ENCODE measurements at regions not wholly inside any gene's neighbourhood (a gene's known extent, or its start where the extent isn't known, plus 50 kb on each side); places are given as distances from the start of the nearest gene placed in this dataset.
"Not testable (repeated sequence)": the region's sequence is repeated elsewhere in the genome, so short reads cannot be mapped to it uniquely, and the experiment has no call there.

DNA sequence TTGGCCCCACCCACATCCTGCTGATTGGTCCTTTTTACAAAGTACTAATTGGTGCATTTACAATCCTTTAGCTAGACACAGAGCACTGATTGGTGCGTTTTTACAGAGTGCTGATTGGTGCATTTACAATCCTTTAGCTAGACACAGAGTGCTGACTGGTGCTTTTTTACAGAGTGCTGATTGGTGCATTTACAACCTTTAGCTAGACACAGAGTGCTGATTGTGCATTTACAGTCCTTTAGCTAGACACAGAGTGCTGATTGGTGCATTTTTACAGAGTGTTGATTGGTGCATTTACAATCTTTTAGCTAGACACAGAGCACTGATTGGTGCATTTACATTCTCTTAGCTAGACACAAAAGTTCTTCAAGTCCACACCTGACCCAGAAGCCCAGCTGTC is 144.2 kb upstream of the XIRP2 start:
- not testable (repeated sequence) for DNase-seq (ENCODE audit: extremely low read depth, low read depth, low spot score)

DNA sequence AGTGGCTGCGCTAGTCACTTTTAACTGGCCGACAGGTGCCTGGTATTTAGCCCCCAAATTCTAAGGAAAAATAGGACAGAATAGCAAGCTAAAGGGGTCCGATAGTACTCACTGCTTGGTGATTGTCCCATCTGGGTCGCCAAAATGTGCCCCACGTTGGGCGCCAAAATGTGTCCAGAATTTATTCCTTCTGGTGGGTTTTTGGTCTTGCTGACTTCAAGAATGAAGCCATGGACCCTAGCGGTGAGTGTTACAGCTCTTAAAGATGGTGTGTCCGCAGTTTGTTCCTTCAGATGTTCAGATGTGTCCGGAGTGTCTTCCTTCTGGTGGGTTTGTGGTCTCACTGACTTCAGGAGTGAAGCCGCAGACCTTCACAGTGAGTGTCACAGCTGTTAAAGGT is 144.8 kb upstream of the XIRP2 start:
- not testable (repeated sequence) for DNase-seq (ENCODE audit: extremely low read depth, low read depth, low spot score)

DNA sequence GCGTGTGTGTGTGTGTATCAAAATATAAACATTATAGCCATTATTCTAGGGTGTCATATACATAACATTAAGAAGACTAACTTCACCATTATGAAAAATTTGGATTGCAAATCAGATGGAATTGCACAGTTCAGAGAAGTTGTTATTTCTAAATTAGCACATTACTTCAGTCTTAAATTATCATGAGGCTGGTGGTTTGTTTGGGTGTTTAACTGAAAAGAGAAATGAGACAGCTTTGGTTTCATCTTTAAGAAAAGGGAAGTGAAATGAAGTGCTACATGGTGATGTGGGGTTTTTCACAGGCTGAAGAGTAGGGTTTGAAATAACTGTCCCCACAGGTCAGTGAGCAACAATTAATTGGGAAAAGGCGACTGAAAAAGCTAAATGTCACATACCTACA is 161.2 kb upstream of the XIRP2 start:
- no peak for DNase-seq (ENCODE audit: extremely low read depth, low read depth, low spot score)

DNA sequence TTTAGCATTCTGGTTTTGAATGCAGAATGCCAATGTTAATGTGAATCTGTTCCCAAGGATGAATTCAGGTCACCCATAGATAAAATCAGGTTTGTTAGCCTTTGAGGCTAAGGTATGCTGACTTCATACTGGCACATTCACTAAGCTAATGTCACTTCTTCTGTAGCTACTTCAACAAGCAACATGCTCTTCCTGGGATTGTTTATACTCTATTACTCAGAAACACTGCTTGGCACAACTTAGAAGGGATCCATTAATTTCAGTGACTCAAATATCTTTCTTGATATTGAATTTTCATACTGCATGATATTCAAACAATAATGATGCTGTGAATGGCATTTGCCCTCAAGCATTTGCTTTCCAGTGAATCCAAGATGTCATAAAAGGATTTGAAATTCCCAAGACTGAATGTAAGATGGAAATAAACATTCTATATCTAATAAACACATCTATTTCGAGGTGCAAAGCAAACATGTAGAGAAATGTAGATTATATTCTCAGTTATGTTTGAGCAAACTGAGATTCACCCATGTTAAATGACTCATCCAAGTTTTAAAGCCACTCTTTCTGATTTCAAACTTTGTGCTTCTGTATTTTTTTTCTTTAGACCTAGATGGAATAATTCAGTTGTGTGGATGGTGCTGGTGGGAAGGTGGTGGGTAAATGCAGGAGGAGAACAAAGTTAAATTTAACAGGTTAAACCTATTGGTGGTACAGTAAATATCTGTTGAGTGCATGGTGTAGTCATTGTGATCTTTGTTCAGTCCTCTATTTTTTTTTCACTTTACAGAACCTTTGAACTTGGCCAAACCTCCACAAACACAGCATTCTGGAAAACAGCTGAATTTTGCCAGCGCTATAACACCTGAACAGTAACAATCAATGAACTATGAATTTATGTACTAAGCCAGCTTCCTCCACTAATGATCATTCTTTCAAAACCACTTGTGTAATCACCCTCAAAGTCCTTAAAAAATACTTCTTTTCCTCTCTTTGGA is 162.1 kb upstream of the XIRP2 start:
- no peak for DNase-seq (ENCODE audit: extremely low read depth, low read depth, low spot score)

DNA sequence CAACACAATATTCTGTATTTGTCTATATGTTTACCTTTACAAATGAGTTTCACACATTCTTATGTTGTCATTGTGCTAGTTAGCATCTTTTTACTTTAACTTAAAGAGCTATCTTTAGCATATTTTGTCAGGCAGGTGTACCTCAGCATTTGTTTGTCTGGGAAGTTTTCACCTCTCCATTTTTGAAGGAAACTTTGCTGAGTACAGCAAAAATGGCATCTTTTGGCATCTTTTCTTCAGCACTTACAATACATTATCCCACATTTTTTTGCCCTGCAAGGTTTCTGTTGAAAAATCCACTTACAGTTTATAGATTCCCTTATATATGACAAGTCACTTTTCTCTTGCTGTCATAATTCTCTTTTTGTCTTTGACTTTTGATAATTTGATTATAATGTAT is 171.3 kb upstream of the XIRP2 start:
- no peak for DNase-seq (ENCODE audit: extremely low read depth, low read depth, low spot score)

DNA sequence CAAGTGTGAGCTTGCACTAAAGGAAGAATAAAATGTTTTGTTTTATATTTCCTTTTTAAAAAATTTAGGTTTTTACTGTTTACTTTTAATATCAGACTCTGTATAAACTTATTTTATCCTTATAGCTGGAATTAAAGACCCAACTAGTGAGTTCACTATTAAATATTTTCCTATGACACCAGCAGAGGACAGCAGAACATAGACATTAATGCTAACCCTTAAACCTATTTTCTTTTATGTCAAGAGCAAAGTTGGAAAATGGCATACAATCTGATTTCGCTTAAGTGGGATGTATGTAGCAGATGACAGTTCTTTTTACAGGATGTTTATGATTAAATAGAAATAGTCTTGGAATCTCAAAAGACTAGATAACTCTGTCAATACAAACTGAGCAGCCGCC is 188.2 kb upstream of the XIRP2 start:
- no peak for DNase-seq (ENCODE audit: extremely low read depth, low read depth, low spot score)

DNA sequence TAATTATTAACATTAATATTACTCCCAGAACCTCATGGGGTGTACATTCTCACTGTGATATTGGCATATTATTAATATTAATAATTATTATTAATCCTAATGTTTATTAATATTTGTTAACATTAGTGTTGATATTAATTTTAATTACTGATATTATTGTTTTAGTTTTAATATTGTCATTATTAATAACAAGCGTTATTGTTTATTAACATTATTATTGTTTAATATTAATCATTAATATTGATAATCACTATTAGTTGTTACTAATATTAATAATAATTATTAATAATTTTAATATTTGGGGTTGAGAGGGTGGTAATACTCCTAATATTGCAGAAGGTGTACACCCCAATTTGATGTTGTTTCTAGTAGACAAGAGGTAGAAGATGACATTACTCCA is 193.1 kb upstream of the XIRP2 start:
- no peak for DNase-seq (ENCODE audit: extremely low read depth, low read depth, low spot score)

DNA sequence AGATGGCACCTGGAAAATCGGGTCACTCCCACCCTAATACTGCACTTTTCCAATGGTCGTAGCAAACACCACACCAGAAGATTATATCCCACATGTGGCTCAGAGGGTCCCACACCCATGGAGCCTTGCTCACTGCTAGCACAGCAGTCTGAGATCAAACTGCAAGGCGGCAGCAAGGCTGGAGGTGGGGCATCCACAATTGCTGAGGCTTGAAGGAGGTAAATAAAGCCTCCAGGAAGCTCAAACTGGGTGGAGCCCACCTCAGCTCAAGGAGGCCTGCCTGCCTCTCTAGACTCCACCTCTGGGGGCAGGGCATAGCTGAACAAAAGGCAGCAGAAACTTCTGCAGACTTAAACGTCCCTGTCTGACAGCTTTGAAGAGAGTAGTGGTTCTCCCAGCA is 192.0 kb upstream of the SCN7A start:
- not testable (repeated sequence) for DNase-seq (ENCODE audit: extremely low read depth, low read depth, low spot score)

DNA sequence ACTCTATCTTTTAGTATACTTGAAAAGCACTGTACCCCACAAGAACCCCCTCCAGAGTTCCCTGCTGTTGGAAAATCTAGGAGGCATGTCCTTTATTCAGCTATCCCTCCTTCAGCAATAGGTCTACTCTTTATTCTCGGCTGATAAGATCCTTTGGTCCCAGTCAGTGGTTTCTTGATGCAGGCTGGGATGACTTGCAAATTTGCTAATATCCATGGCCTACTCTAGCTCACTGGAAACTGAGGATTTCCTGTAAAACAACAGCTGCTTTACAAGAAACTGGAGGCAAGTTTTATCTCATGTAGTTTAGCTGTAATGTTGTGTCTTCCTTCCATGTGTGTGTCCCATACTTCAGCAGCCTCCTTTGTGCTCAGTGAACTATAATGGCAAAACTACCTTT is 183.9 kb upstream of the SCN7A start:
- no peak for DNase-seq (ENCODE audit: extremely low read depth, low read depth, low spot score)

DNA sequence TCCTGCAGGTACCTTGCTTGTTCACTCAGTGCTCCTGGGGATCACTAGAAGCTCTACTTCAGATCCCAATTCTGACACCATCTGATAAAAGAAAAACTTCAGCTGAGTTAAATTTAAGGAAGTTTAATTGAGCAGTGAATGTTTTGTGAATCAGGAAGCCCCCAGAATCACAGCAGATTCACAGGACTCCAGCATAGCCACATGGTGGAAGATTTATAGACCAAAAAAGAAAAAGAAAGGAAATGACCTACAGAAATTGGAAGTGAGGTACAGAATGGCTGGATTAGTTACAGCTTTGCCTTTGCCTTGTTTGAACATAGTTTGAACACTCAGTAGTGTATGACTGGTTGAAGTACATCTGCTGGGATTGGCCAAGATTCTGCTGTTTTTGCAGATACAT is 182.7 kb upstream of the SCN7A start:
- DNase-seq (ENCODE audit: extremely low read depth, low read depth, low spot score) = no peak

DNA sequence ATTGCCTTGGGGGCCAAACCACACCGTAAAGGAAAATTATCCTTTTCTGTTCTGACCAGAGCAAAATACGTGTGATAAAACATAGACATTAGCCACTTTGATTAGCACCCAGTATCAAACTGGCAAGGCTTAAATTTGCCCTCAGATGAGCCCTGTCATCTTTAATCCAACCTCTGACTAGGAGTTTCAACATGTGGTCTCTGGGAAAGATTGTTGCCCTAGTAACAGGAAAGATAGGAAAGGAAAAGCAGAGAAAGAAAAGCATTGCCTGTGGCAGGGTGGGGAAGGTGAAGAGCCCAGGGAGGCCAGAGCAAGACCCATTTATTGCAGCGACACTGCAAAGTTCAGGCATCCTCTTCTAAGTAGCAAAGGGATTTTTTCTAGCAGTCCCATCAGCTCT is 181.5 kb upstream of the SCN7A start:
- no peak for DNase-seq (ENCODE audit: extremely low read depth, low read depth, low spot score)

DNA sequence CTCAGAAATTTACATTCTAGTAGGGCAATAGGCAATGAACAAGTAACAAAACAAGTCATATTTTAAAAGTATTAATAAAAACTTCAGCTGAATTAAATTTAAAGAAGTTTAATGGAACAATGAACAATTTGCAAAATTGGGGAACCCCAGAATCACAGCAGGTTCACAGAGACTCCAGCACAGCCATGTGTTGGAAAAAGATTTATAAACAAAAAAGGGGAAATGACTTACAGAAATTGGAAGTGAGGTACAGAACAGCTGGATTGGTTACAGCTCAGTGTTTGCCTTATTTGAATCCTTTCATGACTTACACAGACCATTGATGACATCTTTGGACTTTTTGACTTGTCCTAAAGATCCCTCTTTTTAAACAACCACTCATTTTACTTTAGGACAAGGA is 179.9 kb upstream of the SCN7A start:
- no peak for DNase-seq (ENCODE audit: extremely low read depth, low read depth, low spot score)

DNA sequence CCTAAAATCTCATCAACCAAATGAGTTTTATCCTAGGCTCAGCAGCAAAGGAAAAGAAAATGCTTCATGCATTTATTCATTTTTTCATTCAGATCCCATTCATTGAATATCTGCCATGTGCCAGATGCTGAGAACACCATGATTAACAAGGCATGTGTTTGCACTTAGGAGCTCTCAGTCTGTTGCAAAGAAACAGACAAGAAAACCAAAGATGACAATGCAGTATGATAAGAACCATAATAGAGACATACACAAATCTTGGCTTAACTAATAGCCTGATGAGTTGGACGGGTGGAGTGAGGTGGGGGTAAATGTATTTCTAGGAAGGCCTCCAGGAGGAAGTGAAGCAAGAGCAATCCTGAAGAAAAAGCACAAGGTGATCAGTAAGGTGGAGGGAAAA is 177.8 kb upstream of the SCN7A start:
- DNase-seq (ENCODE audit: extremely low read depth, low read depth, low spot score) = no peak

DNA sequence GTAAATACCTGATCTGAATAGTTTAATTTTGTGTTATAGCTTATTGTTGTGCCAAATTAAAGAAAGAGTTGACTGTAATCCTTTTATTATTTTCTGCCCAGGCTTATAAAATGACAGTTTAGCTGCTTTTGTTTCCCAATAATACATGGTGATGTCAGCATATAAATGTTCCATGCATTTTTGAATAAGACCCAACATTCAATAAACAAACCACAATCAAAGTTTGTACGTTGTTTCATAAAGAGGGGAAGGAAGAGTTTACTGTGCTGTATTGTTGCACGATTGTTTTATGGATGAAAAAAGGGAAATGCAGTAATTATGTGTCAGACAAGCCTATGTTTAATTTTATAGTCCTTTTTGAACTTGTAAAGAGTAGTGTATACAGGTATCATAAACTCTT is 177.2 kb upstream of the SCN7A start:
- no peak for DNase-seq (ENCODE audit: extremely low read depth, low read depth, low spot score)

DNA sequence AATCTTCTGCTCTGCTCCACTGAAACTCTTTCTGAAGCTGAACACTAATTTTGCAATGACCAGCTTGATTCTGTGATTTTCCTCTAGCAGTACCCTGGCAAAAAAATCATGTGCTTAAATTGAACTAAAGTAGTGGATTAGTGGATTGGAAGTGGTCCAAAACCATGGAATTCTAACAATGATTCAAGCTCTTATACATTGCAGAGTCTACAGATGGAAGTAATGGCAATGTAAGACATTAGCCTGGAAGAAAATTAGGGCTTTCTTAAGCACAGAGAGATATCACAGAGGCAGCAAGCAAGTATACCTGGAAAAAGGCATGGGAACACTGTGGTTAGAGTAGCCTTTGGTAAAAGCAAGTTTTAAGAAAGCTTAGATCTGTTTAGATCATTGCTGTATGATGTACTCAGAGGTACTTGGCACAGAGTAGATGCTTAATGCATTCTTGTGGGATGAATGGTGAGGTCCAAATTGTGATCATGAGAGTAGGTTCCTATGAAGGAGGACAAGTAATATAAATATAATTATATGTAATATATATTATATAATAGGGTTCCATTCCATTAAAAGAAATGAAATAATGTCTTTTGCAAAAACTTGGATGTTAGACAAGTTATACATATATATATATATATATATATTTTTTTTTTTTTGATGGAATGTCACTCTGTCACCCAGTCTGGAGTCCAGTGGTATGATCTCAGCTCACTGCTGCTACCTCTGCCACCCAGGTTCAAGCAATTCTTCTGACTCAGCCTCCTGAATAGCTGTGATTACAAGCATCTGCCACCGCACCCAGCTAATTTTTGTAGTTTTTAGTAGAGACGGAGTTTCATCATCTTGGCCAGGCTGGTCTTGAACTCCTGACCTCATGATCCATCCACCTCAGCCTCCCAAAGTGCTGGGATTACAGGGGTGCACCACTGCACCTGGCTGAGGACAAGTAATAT is 172.2 kb upstream of the SCN7A start:
- no peak for DNase-seq (ENCODE audit: extremely low read depth, low read depth, low spot score)

DNA sequence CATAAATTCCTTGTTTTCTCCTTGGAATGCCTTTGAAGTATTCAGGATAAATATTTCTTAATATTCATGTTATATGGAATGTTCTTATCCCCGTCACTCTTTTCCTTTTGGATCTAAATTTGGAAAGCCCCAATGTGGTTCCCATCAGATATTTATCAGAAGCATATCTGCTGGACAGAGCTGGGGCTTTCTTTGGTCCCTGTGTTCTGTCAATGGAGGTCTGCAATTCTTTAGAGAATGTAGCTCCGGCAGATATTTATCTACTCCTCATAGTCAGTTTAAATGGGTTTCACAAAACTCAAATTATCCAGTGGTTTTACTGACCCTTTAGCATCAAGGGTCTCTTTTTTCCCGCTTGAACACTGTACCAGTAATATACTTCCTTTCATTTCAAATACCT is 167.8 kb upstream of the SCN7A start:
- DNase-seq (ENCODE audit: extremely low read depth, low read depth, low spot score) = no peak

DNA sequence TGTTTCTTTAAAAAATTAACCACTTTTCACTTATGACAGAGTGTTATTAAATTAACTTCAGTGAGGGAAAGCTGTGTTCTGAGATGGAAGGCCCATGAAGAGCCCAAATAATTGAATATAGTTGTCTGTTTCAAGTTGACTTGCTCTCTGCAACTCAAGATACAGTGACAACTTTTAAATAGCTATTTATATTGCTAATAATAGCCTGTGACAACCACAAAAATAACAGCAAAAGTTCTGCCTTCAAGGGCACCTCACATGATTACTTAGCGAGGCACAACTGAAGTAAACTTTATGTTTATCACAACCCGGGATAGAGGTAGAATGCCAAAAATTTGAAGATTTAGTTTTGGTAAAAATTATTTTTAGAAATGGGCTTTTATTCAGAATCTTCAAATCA is 167.3 kb upstream of the SCN7A start:
- DNase-seq (ENCODE audit: extremely low read depth, low read depth, low spot score) = no peak

DNA sequence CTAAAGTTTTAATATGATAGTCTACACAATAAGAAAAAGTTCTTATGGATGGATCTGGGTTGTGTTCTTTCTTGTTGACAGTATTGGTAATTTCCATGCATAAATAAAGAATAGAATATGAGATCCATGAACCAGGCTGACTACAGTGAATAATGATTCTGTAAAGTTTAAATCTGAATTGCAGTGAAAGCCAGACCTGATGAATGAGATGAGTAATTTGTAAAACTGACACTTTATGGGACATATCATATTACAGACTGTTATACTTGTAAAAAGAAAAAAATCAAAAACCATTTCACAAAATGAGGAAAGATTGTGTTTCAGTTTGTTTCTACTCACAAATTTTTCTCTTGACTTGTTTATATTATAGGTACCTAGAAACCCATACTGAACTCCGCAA is 164.9 kb upstream of the SCN7A start:
- no peak for DNase-seq (ENCODE audit: extremely low read depth, low read depth, low spot score)

DNA sequence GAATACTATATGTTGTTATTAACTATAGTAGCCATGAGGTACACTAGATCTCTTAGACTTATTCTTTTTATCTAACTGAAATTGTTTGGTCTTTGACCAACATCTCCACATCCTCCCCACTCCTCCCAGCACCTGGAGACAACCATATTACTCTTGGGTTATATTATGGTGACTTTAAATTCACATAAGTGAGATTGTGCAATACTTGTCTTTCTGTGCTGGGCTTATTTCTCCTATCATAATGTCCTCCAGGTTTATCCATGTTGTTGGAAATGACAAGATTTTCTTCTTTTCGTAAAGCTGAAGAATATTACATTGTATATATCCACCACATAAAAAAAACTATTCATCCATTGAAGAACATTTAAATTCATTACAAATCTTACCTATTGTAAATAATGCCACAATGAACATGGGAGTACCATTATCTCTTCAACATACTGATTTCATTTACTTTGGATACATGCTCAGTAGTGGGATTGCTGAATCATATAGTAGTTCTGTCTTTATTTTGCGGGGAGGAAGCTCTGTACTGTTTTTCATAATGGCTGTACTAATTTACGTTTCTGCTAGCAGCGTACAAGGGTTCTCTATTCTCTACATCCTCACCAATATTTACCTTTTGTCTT is 159.2 kb upstream of the SCN7A start:
- no peak for DNase-seq (ENCODE audit: extremely low read depth, low read depth, low spot score)

DNA sequence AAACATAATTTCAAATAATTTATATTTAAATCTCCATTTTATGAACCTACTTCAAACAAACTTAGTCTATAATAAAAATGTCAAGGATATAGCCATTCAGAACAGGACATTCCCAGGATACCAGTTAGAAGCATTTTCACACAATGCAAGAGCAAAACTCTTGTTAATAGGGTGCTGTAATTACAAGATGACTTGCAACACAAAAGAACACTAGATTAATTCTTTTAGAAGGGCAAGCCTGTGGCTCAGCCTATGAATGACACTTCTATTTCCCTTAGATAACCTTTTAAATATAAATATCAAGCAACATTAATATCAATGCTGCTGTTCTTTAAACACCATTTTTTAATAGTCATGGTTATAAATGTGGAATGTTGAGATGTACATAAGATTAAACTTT is 157.9 kb upstream of the SCN7A start:
- DNase-seq (ENCODE audit: extremely low read depth, low read depth, low spot score) = no peak

DNA sequence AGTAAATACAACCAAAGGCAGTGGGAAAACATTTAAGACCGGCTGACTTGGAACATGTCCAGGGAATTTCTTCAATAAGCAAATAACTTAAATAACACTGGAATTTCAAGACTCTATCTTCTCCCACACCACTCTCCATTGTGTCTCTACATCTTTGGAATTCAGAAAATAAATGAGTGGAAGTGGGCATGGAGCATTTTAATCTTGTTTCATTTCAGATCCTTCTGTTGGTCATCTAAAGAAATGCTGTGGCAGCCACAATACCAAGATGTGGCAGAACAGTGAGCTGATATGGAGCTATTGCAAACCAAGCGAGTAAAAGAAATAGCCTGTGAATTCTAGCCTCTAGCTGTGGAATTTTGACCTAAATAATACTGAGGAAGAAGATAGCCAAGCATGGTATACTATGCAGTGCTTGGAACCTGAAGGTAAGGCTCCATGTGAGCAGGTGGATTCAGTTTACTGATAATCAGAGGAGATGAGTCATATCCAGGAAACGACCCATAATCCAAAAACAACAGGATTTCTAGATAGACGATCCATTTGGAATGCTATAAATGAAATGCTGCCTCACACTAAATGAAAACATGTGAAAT is 157.1 kb upstream of the SCN7A start:
- DNase-seq (ENCODE audit: extremely low read depth, low read depth, low spot score) = peak; percentile 82

All from glomerular endothelial cell (primary cell).